NOMO-1 treated with DMSO at 0.1 percent for 48 hours (cell line): ENCODE measurements at regions not wholly inside any gene's neighbourhood (a gene's known extent, or its start where the extent isn't known, plus 50 kb on each side); places are given as distances from the start of the nearest gene placed in this dataset.
"Not testable (repeated sequence)": the region's sequence is repeated elsewhere in the genome, so short reads cannot be mapped to it uniquely, and the experiment has no call there.

Experiments used
- DNase-seq: peaks from one replicate; lab custom pipeline; 2025; ENCODE audit not compliant: unreplicated experiment; lab: John Stamatoyannopoulos, UW

DNA sequence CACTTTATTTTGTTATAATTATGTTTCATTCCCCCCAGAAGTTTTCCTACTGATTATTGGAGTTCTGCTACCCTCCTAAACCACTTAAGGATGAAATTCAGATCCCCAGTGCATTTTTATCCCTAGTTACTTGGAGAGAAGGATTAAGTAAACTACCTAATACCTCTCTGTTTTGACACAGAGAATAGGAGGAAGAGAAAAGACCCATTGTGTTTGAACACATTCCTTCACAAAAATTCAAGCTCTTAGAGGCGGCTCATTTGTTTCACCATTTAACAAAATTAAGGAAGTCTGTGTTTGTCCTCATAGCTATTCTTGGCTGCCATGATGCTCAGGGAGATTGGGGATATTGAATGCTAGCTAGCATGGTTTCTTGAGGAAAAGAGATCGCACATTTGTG, 492.6 kb downstream of the EBF1 start:
- no peak for DNase-seq

GRCh38 chr5:158606233-158606632, 493.5 kb downstream of the EBF1 start:
- DNase-seq, result peak; percentile 42

- no peak for DNase-seq
Observed at GRCh38 chr5:158602981-158603380, 496.7 kb downstream of the EBF1 start.

GRCh38 chr5:158601118-158601517, 498.6 kb downstream of the EBF1 start:
- no peak for DNase-seq

DNA sequence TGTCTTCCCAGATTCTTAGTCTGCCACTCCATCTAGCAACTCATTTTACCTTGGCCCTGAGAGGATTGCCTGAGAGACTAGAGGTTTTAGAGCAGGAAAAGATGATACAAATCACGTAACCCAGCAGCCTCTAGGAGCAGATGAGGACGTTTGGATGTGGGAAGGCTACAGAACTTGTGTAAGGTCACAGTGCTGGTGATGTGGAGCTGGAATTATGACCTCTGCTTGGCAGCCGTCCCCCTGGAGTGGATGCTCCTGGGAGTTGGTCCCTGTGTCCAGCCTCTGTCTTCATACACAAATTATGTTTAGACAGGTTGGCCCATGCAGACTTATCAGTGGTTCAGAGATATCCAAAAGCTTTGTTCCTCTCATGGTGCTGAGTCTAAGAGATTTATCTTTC, 499.0 kb downstream of the EBF1 start:
- no peak for DNase-seq

- DNase-seq, result no peak
Observed at GRCh38 chr5:158599157-158599556, 500.6 kb downstream of the EBF1 start.

- DNase-seq, result no peak
Observed at GRCh38 chr5:158594595-158595242, 505.0 kb downstream of the EBF1 start.

DNA sequence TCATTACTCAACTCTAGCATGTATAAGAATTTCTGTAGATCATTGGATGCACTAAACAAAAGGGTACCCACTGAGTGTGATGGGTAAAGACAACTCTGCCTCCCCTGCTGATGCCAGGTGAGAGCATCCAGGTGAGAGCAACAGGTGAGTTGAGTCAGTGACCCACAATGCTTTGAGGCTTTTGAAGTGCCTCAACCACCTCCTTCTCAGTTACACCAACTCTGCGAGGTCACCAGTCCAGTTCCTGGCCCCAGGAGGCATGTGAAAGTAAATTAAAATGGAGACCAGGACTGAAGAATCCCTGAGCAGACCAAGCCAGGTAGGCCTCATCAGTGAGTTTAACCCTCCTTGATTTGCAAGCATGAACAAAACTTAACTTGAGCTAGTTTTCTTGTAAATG, 505.8 kb downstream of the EBF1 start:
- DNase-seq, result no peak

- DNase-seq, result no peak
Observed at GRCh38 chr5:158591301-158591863, 508.3 kb downstream of the EBF1 start.

GRCh38 chr5:158590746-158591300, 508.9 kb downstream of the EBF1 start:
- DNase-seq, result no peak

DNA sequence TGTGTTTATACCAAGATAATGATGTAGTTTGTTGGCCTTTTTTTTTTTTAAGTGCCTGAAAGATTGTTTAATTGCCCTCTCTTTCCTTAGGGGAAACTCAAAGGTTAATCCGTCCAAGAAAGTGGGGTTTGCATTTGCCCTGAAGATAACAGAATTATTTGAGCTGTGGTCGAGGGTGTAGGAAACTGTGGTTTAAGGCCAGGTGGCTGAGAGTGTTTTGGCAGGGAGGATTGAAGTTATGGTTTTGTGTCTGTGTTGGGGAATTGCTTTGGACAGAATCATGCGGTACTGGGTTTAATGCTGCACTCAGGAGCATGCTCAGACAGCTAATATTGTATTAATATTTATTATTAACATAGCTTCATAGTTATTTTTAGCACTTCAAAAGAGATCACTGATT, 509.8 kb downstream of the EBF1 start:
- no peak for DNase-seq

DNA sequence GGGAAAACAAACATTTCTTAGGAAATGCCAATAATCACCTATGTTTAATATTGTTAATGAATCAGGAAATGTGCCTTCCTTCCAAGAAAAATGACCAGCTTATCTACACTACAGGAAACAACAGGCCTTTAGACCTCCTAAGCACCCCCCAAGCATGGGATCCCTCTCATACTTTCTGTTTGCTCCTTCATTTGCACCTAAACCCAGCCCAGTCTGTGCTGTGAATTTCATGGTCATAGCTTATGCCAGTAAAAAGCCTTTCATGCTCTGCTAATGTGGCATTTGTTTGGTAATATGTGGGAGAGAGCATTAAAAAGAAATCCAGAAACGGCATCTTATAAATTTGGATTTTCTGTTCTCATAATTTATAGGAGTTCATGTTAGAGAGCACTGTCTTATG, 511.1 kb downstream of the EBF1 start:
- DNase-seq, result no peak

GRCh38 chr5:158586054-158586453, 513.7 kb downstream of the EBF1 start:
- no peak for DNase-seq

GRCh38 chr5:158582669-158583068, 517.0 kb downstream of the EBF1 start:
- DNase-seq, result not testable (repeated sequence)

DNA sequence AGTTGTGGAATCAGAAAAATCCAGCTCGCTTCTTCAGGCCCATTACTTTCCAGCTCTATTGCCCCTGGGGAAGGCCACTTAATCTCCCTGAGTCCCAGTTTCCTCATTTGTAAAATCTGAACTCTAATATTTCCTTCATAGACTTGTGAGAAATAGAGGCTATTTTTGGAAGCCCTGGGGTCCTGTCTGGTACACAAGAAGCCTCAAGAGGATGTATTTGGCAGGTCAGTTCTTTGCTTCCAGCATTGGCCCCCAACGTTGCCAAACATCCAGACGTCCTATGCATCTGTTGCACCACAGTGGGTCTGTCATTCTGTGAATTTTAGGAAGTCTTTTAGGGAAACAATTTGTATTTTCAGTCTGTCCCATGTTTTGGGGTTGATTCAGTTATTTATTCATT, 525.9 kb downstream of the EBF1 start:
- DNase-seq, result no peak

DNA sequence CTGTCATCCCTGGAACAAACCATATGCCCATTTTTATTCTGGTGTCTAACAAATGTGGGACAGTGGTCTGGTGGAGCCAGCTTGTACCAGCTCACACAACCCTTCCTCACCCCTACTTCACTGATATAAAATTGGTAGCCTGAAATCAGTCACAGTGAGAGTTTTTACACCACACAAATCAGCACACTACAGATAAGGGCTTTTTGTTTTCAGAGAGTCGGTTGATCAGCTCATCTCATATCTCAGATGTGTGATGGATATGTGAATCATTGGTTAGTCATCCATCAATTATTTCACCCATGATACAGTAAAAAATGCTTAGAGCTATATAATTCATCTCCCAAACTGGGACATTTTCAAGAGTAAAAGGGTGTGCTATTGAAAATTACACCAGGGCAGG, 529.2 kb downstream of the EBF1 start:
- DNase-seq, result no peak

DNA sequence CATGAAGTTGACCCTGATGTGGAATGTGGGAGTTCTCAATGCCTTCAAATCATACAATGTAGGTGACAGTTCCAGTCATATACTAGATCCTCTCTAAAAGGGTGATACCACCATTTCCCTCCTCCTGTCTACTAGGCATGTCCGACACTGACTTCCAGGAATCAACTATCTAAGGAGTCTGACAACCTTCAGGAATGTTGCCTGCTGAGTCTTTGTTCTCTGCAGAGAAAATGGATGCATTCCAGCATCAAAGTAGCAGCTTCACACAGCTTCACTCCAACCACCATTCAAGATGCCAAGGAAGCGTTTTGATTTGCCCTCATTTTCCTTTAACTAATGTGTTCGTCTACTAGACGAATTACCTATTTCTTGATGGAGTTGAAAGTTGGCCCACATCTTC, 530.2 kb downstream of the EBF1 start:
- DNase-seq, result no peak

GRCh38 chr5:158565017-158565789, 534.5 kb downstream of the EBF1 start:
- DNase-seq, result peak; percentile 57

GRCh38 chr5:158563760-158564390, 535.8 kb downstream of the EBF1 start:
- DNase-seq, result no peak

DNA sequence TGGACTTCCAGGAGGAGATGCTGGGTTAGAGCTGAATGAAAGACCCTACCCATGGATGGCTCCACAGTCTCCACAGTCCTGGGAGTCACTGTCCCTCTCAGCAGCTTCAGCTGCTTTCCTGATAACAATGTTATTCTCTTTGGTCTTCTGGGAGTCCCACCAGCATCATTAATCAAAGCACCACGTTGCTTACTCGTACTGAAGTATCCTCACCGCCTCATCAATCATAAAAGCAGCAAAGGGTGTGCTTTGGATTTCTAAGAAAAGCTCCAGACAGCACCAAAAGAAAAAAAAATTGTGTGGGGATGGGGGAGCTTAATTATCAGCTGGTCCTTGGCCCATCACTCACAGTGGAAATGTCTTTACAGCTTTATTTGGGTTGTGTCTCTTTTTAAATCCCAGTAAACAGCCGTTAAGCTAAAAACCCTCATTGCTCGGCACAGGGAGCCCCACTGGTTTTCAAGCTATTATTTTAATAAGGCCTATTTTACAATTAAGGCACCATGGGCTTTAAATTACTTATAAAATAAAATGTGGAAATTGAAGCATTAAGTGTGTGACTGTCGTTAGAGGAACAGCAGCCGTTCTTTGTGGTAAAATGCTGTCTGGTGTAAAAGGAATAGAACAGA, 538.0 kb downstream of the EBF1 start:
- DNase-seq, result no peak

GRCh38 chr5:158560170-158560569, 539.5 kb downstream of the EBF1 start:
- peak; percentile 30 for DNase-seq
